ENCODE measurements at regions not wholly inside any gene's neighbourhood (a gene's known extent, or its start where the extent isn't known, plus 50 kb on each side); places are given as distances from the start of the nearest gene placed in this dataset.
A peak's percentile ranks its signal among the peaks of the same experiment; 100 is the strongest.

DNA sequence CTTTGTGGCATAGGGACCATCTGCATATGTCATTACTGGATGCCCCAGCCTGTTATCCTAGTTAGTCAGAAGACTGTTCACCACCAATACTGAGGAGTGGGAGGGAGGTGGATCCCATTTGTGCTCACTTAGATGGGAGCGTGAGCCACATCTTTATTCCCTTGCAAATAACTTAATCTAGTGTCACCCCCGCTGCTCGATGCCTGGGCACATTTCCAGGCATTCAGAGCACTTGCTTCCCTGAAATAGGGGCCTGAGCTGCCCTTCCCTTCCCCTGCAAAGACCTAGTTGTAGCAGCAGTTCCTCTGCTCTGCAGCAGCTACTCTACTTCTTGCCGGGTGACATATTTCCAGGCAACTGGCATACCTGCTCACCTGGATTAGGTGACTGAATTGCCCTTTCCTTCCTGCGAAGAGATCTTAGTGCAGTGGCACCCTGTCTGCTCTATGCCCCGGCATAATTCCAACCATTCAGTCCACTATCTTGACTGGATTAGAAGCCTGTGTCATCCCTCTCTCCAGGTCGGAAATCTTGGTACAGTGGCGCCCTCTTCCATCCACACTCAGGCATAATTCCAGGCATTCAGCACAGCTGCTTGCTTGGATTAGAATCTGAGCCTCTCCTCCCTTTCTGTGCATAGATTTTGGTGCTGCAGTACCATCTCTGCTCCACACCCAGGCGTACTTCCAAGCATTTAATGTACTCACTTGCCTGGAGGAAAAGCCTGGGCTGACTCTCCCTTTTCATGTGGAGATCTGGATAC lies 1389.1 kb upstream of the TMEFF2 start:
- Mint-ChIP-seq H3K27me3 (ENCODE audit: low read depth in 3 of 3) (peaks cover 0 to 2% (median 0%) of the 10 kb centered on the region in 3 donors), H3K36me3 (no peaks in the 10 kb centered on the region), H3K4me1 (no peaks in the 10 kb centered on the region), H3K4me3 (no peak overlapping the region), H3K9me3 (peaks cover 0 to 14% (median 5%) of the 10 kb centered on the region in 6 donors), H3K27ac (no peak overlapping the region)
- DNase-seq, result no peak

DNA sequence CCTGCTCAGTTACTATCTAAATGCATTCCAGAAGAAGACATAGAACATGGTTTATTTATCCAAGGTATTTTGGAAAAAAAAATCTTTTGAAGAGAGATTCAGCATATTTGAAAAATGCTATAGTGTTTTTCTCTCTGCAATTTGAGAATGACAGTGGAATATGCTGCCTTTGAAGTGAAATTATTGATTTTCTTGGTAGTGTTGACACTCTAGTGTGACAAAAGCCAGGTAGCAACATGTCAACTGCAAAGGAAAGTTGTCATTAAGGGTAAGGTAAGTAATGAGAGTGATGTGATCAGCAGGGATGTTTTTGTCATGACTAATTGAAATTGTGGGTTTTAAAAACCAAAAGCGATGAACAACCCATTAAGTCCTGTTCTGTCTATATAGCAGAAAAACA lies 1387.1 kb upstream of the TMEFF2 start:
- H3K27ac Mint-ChIP-seq, result no peak overlapping the region
- no peak for DNase-seq
- H3K36me3 Mint-ChIP-seq, result no peaks in the 10 kb centered on the region
- no peaks in the 10 kb centered on the region for H3K27me3 Mint-ChIP-seq (ENCODE audit: low read depth in 3 of 3)
- peaks cover 5 to 23% (median 10%) of the 10 kb centered on the region in 6 donors for H3K9me3 Mint-ChIP-seq
- no peaks in the 10 kb centered on the region for H3K4me1 Mint-ChIP-seq
- H3K4me3 Mint-ChIP-seq, result no peak overlapping the region

- no peak overlapping the region for H3K4me3 Mint-ChIP-seq
- H3K27me3 Mint-ChIP-seq (ENCODE audit: low read depth in 3 of 3), result no peaks in the 10 kb centered on the region
- no peaks in the 10 kb centered on the region for H3K36me3 Mint-ChIP-seq
- H3K4me1 Mint-ChIP-seq, result no peaks in the 10 kb centered on the region
- DNase-seq, result no peak
- no peak overlapping the region for H3K27ac Mint-ChIP-seq
- peaks cover 5 to 15% (median 11%) of the 10 kb centered on the region in 6 donors for H3K9me3 Mint-ChIP-seq
Observed at GRCh38 chr2:193580176-193580950, 1385.6 kb upstream of the TMEFF2 start.

DNA sequence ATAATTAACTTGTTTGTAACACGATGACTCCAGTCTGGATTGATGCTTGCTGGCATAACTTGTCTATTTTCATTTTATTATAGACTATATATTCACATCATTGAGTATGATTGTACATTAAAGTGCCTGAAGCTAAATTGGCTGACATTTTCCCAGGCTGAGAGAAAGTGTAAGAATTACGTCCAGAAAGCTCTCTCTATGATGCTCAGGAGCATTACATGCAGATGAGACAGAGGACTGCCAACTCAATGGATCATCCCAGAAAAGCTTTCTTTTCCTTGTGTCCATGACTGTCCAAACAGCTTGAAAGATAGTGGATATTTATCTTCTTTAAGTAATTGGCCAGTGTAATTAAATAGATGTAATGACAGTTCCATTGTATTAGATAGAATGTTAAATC lies 1372.2 kb upstream of the TMEFF2 start:
- peaks cover 1 to 18% (median 6%) of the 10 kb centered on the region in 6 donors for H3K9me3 Mint-ChIP-seq
- H3K27ac Mint-ChIP-seq, result no peak overlapping the region
- no peaks in the 10 kb centered on the region for H3K36me3 Mint-ChIP-seq
- H3K4me3 Mint-ChIP-seq, result no peak overlapping the region
- DNase-seq, result no peak
- H3K27me3 Mint-ChIP-seq (ENCODE audit: low read depth in 3 of 3), result peaks cover 0 to 2% (median 0%) of the 10 kb centered on the region in 3 donors
- H3K4me1 Mint-ChIP-seq, result no peaks in the 10 kb centered on the region

DNA sequence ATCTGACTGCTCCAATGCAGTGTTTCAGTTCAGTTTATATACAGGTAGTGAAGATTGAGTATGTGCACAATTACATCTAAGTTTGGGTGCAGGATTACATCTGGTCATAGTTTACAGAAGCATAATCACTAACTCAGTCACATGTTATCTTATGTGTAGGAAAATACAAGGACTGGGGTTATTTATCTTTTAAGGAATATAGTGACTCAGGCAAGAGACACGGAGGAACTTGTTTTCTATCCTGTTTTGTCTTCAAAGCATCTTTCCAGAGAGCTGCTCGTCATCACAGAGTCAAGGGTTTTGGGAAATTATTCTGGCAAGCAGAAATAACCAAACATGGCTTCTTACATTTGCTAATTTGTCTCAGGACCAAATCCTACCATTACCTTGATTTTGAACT lies 1371.5 kb upstream of the TMEFF2 start:
- Mint-ChIP-seq H3K27me3 (ENCODE audit: low read depth in 3 of 3) (peaks cover 0 to 2% (median 0%) of the 10 kb centered on the region in 3 donors), H3K9me3 (peaks cover 0 to 18% (median 7%) of the 10 kb centered on the region in 6 donors), H3K27ac (no peak overlapping the region), H3K4me3 (no peak overlapping the region), H3K36me3 (no peaks in the 10 kb centered on the region), H3K4me1 (no peaks in the 10 kb centered on the region)
- no peak for DNase-seq

- no peaks in the 10 kb centered on the region for H3K36me3 Mint-ChIP-seq
- H3K4me1 Mint-ChIP-seq, result no peaks in the 10 kb centered on the region
- no peak for DNase-seq
- H3K27ac Mint-ChIP-seq, result no peak overlapping the region
- no peaks in the 10 kb centered on the region for H3K27me3 Mint-ChIP-seq (ENCODE audit: low read depth in 3 of 3)
- peaks cover 0 to 16% (median 2%) of the 10 kb centered on the region in 6 donors for H3K9me3 Mint-ChIP-seq
- H3K4me3 Mint-ChIP-seq, result no peak overlapping the region
Observed at GRCh38 chr2:193562031-193562430, 1367.3 kb upstream of the TMEFF2 start.

DNA sequence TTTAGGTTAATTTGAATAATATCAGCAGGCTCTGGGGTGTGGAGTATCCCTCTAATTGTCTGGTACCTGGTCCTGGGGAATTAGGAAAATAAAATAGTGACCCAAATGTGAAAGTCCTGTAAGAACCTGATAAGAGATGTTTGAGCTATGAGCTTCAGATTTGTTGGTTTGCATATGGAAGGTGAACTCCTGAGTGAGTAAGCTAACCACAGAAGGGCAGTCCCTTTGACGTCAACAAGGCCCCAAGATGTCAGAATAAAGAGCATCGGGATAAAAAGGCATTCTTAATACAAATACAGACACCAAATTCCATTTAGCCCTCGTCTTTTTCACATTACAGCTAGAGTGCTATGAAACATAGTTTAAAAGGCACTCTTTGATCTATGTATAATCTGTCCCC lies 1366.3 kb upstream of the TMEFF2 start:
- H3K9me3 Mint-ChIP-seq, result peaks cover 0 to 16% (median 2%) of the 10 kb centered on the region in 6 donors
- no peaks in the 10 kb centered on the region for H3K36me3 Mint-ChIP-seq
- H3K4me3 Mint-ChIP-seq, result no peak overlapping the region
- H3K27me3 Mint-ChIP-seq (ENCODE audit: low read depth in 3 of 3), result no peaks in the 10 kb centered on the region
- H3K27ac Mint-ChIP-seq, result no peak overlapping the region
- no peak for DNase-seq
- no peaks in the 10 kb centered on the region for H3K4me1 Mint-ChIP-seq

GRCh38 chr2:193556766-193557470 lies 1362.2 kb upstream of the TMEFF2 start:
- Mint-ChIP-seq H3K27me3 (ENCODE audit: low read depth in 3 of 3) (peaks cover 0 to 1% (median 0%) of the 10 kb centered on the region in 3 donors), H3K4me3 (no peak overlapping the region), H3K4me1 (no peaks in the 10 kb centered on the region), H3K9me3 (peaks cover 0 to 13% (median 0%) of the 10 kb centered on the region in 6 donors), H3K36me3 (no peaks in the 10 kb centered on the region), H3K27ac (no peak overlapping the region)
- DNase-seq, result no peak

GRCh38 chr2:193549661-193550060 lies 1354.9 kb upstream of the TMEFF2 start:
- peaks cover 2 to 3% (median 2%) of the 10 kb centered on the region in 3 donors for H3K27me3 Mint-ChIP-seq (ENCODE audit: low read depth in 3 of 3)
- H3K4me1 Mint-ChIP-seq, result no peaks in the 10 kb centered on the region
- no peak overlapping the region for H3K4me3 Mint-ChIP-seq
- H3K36me3 Mint-ChIP-seq, result no peaks in the 10 kb centered on the region
- DNase-seq, result no peak
- no peak overlapping the region for H3K27ac Mint-ChIP-seq
- peaks cover 3 to 36% (median 17%) of the 10 kb centered on the region in 6 donors for H3K9me3 Mint-ChIP-seq

DNA sequence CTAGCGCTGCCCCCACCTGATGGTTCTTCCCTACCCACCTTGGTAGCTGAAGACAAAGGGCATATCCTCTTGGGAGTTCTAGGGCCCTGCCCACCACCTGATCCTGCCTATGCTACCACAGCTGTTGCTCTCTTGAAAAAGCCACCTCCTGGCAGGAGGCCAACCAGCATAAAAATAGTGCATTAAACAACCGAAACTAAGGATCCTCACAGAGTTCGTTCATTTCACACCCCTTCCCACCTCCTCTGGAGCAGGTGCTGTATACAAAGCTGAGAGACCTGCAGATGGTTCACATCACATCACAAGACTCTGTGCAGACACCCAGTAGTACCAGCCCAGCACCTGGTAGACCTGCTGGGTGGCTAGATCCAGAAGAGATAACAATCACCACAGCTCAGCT lies 1348.0 kb upstream of the TMEFF2 start:
- Mint-ChIP-seq H3K9me3 (peaks cover 3 to 42% (median 14%) of the 10 kb centered on the region in 6 donors), H3K27ac (no peak overlapping the region), H3K36me3 (no peaks in the 10 kb centered on the region), H3K27me3 (ENCODE audit: low read depth in 3 of 3) (peaks cover 2% of the 10 kb centered on the region in 3 donors), H3K4me3 (no peak overlapping the region), H3K4me1 (no peaks in the 10 kb centered on the region)
- DNase-seq, result no peak

- Mint-ChIP-seq H3K36me3 (no peaks in the 10 kb centered on the region), H3K4me1 (no peaks in the 10 kb centered on the region), H3K27ac (no peak overlapping the region), H3K27me3 (ENCODE audit: low read depth in 3 of 3) (no peaks in the 10 kb centered on the region), H3K4me3 (no peak overlapping the region), H3K9me3 (peaks cover 3 to 31% (median 9%) of the 10 kb centered on the region in 6 donors)
- no peak for DNase-seq
Observed at GRCh38 chr2:193539188-193539587, 1344.5 kb upstream of the TMEFF2 start.

DNA sequence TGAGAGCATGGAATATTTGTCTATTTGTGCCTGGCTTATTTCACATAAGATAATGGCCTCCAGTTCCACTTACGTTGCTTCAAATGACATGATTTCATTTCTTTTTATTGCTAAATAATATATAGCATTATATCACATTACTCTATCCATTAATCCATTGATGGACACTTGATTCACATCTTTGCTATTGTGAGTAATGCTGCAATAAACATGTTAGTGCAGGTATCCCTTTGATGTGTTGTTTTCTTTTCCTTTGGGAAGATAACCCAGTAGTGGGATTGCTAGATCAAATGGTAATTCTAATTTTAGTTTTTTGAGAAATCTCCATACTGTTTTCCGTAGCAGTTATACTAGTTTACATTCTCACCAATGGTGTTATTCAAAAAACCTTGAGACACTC lies 1343.3 kb upstream of the TMEFF2 start:
- H3K36me3 Mint-ChIP-seq, result no peaks in the 10 kb centered on the region
- peaks cover 5 to 27% (median 13%) of the 10 kb centered on the region in 6 donors for H3K9me3 Mint-ChIP-seq
- no peak overlapping the region for H3K27ac Mint-ChIP-seq
- no peaks in the 10 kb centered on the region for H3K27me3 Mint-ChIP-seq (ENCODE audit: low read depth in 3 of 3)
- no peak overlapping the region for H3K4me3 Mint-ChIP-seq
- no peak for DNase-seq
- no peaks in the 10 kb centered on the region for H3K4me1 Mint-ChIP-seq

GRCh38 chr2:193537531-193537930 lies 1342.8 kb upstream of the TMEFF2 start:
- Mint-ChIP-seq H3K36me3 (no peaks in the 10 kb centered on the region), H3K4me3 (no peak overlapping the region), H3K4me1 (no peaks in the 10 kb centered on the region), H3K27ac (no peak overlapping the region), H3K27me3 (ENCODE audit: low read depth in 3 of 3) (no peaks in the 10 kb centered on the region), H3K9me3 (peaks cover 5 to 22% (median 13%) of the 10 kb centered on the region in 6 donors)
- DNase-seq, result no peak

- peaks cover 0 to 18% (median 3%) of the 10 kb centered on the region in 6 donors for H3K9me3 Mint-ChIP-seq
- H3K27ac Mint-ChIP-seq, result peak overlapping the region in 1 of 6 donors; percentile 3
- DNase-seq, result peak in 1 of 3 donors; percentile 2
- H3K27me3 Mint-ChIP-seq (ENCODE audit: low read depth in 3 of 3), result peaks cover 0 to 2% (median 0%) of the 10 kb centered on the region in 3 donors
- no peaks in the 10 kb centered on the region for H3K36me3 Mint-ChIP-seq
- peaks cover 0 to 14% of the 10 kb centered on the region in 2 donors for H3K4me1 Mint-ChIP-seq
- peak overlapping the region in 2 of 5 donors; percentile 27 to 35 for H3K4me3 Mint-ChIP-seq
Observed at GRCh38 chr2:193528458-193528857, 1333.7 kb upstream of the TMEFF2 start.

All from immature natural killer cell (primary cell).